ENCODE measurements at regions not wholly inside any gene's neighbourhood (a gene's known extent, or its start where the extent isn't known, plus 50 kb on each side); places are given as distances from the start of the nearest gene placed in this dataset.

DNA sequence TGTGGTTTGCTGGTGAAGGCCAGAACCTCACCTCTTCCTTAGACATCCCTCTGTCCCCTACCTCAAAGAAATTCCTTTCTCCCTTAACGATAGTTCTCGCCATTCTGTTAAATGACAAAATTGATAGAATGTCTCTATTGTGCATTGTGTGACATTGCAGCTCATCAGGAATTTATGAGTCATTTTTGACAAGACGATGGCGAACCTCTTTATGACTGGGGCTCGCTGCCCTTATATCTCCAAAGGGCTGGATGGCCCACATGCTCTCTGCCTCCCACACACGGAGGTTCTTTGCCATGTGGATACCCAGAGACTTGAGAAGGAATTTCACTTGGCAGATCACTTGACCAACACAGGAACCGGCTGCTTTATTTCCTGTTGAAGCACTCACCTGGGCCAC lies 66.8 kb upstream of the RPS6KA2 start:
- DNase-seq (ENCODE audit: low read depth in 2 of 2): no peak

DNA sequence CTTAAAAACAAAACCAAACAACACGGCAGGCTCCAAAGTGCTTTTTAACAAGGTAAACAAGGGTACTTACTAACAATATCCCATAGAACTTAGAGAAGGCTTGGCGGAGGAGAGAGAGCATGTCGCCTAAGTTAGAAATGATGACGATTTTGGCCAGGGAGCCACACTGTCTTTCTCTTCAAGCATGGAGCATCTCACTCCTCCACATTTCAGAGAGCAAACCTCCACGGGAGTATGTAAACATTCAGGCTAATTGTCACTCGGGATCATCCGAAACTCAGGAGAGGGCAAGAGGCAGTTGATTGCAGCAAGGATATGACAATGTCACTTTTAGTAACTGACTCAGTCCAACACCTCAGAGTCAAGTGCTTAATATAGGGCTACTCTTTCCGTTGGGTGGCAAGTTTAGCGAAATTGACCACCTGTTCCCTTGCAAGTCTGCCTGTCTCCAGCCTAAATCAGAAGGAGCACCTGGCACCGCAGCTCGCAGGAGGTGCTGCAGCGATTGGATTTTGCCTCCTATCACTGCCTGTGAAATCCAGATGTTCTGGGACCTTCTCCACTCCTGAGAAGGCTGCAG lies 65.8 kb upstream of the RPS6KA2 start:
- no peak for DNase-seq (ENCODE audit: low read depth in 2 of 2)

DNA sequence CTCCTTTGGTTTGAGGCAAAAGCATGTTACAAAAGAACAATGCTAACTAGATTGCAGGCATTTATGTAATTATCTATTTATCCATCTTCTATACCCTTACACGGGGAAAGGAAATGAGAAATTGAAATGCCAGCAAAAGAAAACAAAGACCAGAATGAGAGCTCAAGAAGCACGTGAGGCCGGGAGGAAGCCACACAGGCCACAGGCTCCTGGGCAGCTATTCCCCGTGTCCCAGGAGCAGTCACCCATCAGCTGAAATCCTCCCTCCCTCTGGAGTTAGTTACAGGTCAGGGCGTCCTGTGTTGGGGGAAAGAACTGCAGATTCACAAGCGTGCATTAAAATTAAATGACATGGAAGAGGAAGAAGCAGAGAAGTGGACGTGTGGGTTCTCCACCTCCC lies 64.7 kb upstream of the RPS6KA2 start:
- no peak for DNase-seq (ENCODE audit: low read depth in 2 of 2)

DNA sequence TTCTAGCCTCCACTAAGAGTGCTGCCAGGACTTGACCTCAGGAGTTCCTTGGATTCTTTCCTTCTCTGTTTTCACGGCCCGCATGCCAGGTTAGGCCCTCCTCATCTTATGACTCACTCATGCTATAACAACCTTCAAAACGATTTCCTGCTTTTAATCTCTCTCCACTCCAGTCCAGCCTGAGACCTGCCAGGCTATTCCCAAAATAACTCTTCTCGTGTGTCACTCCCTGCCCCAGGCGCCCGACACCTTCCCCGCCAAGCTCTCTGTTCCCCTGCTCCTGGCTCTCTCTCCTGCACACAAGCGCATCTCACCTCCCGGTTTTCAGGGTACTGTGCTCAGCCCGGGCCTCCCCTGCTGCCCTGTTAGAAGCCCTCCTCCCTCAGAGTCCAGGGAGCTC lies 64.1 kb upstream of the RPS6KA2 start:
- DNase-seq (ENCODE audit: low read depth in 2 of 2): no peak

DNA sequence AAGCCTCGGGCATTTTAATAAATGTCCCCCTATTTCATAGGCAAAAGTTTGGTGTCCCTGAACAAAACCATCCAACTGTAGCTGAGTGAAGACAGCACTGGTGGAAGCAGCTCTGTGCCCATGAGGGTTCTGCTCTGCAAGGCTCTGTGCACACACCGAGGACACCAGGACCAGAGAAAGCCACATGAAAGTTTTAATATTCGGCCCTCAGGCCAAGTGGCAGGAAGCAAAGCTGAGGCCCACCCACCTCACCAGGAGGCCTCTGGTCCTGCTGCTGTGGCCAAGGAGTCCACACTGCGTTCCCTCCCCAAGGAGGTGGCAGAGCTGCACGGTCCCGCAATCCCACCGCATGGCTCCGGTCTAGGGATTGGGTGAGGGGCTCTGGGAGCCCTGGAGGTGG lies 62.6 kb upstream of the RPS6KA2 start:
- DNase-seq (ENCODE audit: low read depth in 2 of 2): no peak

DNA sequence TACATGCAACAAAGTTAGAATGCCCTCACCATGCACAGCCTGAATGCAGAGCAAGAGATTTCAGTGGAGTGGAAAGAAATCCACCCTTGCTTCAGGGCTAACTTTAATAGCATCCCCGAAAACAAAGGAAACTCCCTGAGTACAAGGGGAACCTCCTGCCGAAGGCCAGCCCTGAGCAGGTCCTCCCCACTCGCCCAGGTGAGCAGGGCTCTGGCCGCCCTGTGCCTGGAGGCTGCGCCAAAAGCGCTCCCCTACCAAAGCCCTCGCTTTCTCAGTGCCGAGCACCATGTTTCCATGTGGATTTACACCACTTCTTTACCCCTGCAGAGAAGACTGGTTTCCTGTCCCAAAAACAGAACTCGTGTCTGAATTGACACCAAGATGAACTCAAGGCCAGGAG lies 61.9 kb upstream of the RPS6KA2 start:
- no peak for DNase-seq (ENCODE audit: low read depth in 2 of 2)

DNA sequence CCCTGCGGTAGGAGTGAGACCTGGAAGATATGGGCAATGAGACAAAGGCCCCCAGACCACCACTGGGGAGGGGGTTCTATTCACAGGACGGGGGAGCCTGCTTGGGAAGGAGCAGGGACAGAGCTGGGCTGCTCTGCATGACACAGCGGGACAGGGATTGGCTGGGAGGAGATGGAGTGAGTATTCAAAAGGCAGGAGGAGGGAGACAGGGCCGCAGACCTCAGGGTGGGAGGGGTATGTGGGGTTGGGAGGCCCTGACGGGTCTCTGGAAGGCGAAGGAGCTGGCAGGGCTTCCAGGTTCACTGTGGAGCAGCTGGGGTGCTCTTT lies 60.8 kb upstream of the RPS6KA2 start:
- DNase-seq (ENCODE audit: low read depth in 2 of 2): no peak

DNA sequence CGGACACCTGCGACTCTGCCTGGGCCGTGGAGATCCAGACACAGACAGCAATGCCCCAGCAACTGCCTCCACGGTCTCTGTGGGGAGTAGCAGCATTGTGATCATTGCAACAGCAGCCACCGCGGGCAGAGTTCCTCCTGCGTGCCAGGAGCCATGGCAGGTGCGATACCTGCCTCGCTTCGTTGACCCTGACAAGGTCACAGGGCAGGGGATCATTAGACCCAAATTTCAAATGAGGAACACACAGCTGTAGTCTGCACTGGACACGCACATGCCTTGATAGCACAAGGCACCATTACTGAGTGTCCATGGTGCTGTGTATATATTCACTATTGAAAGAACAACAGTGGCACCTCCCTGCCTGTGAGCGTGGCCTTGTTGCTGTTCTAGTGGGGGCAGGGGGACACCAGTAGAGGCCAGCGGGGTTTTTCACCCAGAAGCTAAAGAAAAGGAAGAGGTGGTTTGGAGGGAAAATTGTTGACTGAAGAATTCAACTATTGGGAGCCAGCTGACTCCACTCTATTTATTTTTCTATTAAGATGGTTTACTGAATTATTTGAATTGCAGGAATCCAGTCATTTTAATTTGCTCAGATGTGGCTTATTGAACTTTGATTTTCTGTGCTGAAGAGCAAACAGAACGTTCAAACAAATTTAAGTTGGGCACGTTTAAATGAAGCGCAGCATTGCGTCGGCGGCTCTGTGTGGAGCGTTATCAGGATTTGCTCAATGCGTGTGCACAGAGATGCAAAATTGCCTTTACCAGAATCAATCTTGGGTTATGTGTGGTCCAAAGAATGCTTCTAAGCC lies 60.2 kb upstream of the RPS6KA2 start:
- no peak for DNase-seq (ENCODE audit: low read depth in 2 of 2)

DNA sequence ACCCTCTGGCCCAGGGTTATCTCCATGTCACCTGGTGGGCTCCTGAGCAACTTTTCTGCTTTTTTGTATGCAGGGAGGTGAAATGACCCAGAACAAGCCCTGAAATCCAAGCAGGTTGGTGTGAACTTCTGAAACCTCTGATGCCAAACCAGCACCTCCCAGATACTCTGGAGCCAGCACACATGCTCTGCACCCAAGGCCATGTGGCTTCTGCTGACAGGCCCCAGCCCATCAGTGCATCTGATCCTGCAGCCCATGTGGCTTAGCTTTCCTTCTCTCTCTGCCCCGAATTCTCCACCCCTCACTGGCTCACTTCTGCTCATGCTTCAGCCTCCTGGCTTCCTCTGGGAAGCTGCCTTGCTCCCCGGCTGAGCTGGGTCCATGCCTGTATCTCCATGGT lies 59.3 kb upstream of the RPS6KA2 start:
- DNase-seq (ENCODE audit: low read depth in 2 of 2): no peak

DNA sequence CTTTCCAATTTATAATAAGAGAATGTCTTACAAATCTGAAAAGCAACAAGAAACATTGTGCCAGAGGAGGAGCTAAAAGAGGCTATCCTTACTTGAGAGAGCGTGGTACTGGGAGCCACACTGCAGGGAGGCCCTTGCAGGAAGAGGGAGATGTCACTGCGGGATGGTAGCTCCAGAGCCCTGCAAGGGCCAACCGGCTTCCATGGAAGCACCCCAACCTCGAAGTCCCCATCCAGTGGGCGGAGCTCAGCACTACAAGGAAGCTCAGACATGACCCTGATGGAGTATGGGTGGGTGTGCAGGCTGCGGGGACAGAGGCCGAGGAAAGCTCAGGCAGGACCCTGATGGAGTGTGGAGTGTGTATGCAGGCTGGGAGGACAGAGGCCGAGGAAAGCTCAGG lies 57.8 kb upstream of the RPS6KA2 start:
- DNase-seq (ENCODE audit: low read depth in 2 of 2): no peak

DNA sequence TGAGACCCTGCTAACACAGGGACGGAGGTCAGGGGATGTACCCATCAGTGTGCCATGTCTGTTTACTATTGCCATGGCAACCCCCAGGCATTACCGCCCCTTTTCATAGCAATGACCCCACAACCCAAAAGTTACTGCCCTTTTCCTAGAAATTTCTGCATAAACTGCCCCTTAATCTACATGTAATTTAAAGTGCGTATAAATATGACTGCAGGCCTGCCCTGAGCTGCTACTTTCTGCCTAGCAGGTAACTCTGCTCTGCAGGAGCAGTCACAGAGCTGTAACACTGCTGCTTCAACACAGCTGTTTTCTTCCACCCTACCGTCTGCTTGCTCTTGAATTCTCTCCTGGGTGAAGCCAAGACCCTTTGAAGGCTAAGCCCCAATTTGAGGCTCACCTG lies 57.1 kb upstream of the RPS6KA2 start:
- DNase-seq (ENCODE audit: low read depth in 2 of 2): no peak

DNA sequence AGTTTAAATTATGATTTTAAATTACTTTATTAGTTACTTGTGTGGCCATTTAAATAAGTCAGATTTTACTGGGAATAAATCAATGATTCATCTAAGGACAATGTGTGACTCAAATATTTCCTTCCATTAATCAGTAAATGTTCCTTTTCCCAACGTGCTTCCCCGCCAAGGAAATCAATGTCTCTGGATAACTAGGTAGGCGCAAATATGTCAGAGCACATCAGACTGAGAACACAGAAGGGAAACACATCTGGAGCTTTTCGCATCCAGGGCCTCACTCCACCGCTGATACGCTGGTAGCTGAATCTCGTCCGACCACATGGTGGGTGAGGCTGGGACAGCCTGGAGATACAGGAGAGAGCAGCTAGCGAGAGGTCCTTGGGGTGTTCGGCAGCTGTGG lies 56.4 kb upstream of the RPS6KA2 start:
- no peak for DNase-seq (ENCODE audit: low read depth in 2 of 2)

DNA sequence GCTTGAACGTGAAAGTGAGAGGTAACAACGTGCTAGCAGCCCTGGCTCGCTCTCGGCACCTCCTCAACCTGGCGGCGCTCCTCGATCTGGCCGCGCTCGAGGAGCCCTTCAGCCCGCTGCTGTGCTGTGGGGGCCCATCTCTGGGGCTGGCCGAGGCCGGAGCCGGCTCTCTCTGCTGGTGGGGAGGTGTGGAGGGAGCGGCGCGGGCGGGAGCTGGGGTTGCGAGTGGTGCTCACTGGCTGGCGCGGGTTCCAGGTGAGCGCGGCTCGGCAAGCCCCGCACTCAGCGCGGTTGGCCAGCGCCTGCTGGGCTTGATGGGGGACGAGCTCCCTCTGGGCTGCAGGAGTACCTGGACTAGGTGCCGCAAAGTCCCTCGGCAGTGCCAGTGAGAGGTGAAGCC lies 52.5 kb upstream of the RPS6KA2 start:
- DNase-seq (ENCODE audit: low read depth in 2 of 2): no peak

DNA sequence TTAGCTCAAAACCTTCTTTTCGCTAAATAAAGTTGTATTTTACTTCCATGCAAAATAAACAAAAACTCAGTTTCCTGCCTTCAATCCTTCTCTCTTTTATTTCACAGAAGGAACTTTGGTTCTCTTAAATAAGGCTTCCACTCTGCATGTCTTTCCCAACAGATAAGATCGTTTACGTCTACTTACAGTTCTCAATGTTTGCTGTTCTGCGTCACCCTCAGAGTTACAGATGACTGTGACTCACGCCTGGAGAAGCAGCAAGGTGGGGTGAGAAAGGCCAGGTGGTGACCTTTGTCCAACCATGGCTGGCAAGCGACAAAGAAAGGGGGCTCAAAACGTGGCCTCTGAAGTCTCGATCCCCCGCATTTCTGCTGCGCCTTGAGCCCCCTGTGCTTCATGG lies 51.4 kb upstream of the RPS6KA2 start:
- no peak for DNase-seq (ENCODE audit: low read depth in 2 of 2)

DNA sequence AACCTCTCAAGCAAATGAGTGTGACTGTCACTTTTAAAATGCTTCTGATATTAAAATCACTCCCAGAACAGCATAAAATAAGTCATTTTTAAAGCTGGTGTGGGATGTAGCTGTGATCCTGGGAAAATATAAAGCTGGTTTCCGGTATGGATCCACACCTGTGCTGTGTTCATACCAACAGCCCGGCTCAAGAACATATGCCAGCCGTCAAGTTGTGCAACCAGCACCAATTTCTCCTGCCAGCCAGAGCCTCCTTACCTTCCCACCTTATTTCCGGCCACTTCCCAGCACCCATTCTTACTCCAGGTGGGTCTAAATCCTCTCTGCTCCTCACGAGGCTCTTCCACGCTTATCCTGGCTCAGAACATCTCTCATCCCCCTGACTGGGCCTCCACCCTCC lies 50.9 kb upstream of the RPS6KA2 start:
- no peak for DNase-seq (ENCODE audit: low read depth in 2 of 2)

Data from stimulated activated CD4-positive, alpha-beta T cell treated with anti-CD3 and anti-CD28 coated beads, Interleukin-1b, Interleukin-23, amount 100 ng/mL, for 1 hour (primary cell).